ENCODE measurements at regions not wholly inside any gene's neighbourhood (a gene's known extent, or its start where the extent isn't known, plus 50 kb on each side); places are given as distances from the start of the nearest gene placed in this dataset.

- Histone ChIP-seq H3K27ac (ENCODE audit: low read depth in 2 of 2, low read length in 1 of 2) (no peak overlapping the region), H3K4me1 (ENCODE audit: control insufficient read depth in 1 of 2, insufficient read depth in 2 of 2, low read depth in 1 of 2, low read length in 1 of 2) (no peaks in the 10 kb centered on the region), H3K79me2 (ENCODE audit: insufficient read depth) (no peaks in the 10 kb centered on the region), H3K27me3 (ENCODE audit: insufficient read depth) (no peaks in the 10 kb centered on the region), H3K4me2 (no peak overlapping the region), H3K4me3 (ENCODE audit: low read depth in 2 of 2, low read length in 1 of 2) (no peak overlapping the region), H4K20me1 (ENCODE audit: insufficient read depth) (no peaks in the 10 kb centered on the region), H3K36me3 (replicated peaks in 1 of 2; ENCODE audit: control insufficient read depth in 1 of 2, insufficient read depth in 2 of 2, low read length in 1 of 2) (no peaks in the 10 kb centered on the region), H3F3A (replicated peaks; ENCODE audit: insufficient read depth) (no peaks in the 10 kb centered on the region), H3K9ac (no peak overlapping the region), H3K9me2 (no peaks in the 10 kb centered on the region), H2AFZ (ENCODE audit: low read depth) (no peak overlapping the region), H3K9me3 (no peaks in the 10 kb centered on the region)
- ChIA-PET CTCF (interaction anchor here (1.2 to 1.5 kb wide), 2 partner anchors 10 to 25 kb away, joined by 4 read pairs; no protein-coding TSS in a partner anchor), POLR2A (no interaction called here)
- TF ChIP-seq EZH2phosphoT487 (IDR thresholded peaks at IDR 0.05; ENCODE audit: borderline replicate concordance, low read depth) (no peak), CHD2 (IDR thresholded peaks at IDR 0.05; ENCODE audit: low read length, partially characterized antibody) (no peak), SMC3 (IDR thresholded peaks at IDR 0.05; ENCODE audit: low read depth, low read length) (no peak), FOXJ3 (CRISPR knock-in tag; IDR thresholded peaks at IDR 0.05) (no peak), POLR2AphosphoS5 (IDR thresholded peaks at IDR 0.05; ENCODE audit: low read depth, low read length) (no peak), TEAD4 (IDR thresholded peaks at IDR 0.05; ENCODE audit: borderline replicate concordance, insufficient read depth) (no peak), NRF1 (IDR thresholded peaks at IDR 0.05; ENCODE audit: low read depth, low read length) (no peak), NFIC (IDR thresholded peaks at IDR 0.05; ENCODE audit: borderline replicate concordance) (no peak), TAF1 (IDR thresholded peaks at IDR 0.05; ENCODE audit: borderline replicate concordance, low read depth, low read length) (no peak), SIN3A (IDR thresholded peaks at IDR 0.05; ENCODE audit: borderline replicate concordance, low read depth, low read length) (no peak), EP300 (IDR thresholded peaks at IDR 0.05; ENCODE audit: borderline replicate concordance in 1 of 2, low read depth in 1 of 2, low read length in 1 of 2) (no peak), MXI1 (IDR thresholded peaks at IDR 0.05; ENCODE audit: low read depth, low read length) (no peak), CTCF (IDR thresholded peaks at IDR 0.05) (no peak), RAD21 (IDR thresholded peaks at IDR 0.05; ENCODE audit: low read length) (no peak), YY1 (IDR thresholded peaks at IDR 0.05; ENCODE audit: low read depth) (no peak), FOXM1 (IDR thresholded peaks at IDR 0.05; ENCODE audit: low read depth) (no peak)
- TF ChIP-seq, protein P1, sequence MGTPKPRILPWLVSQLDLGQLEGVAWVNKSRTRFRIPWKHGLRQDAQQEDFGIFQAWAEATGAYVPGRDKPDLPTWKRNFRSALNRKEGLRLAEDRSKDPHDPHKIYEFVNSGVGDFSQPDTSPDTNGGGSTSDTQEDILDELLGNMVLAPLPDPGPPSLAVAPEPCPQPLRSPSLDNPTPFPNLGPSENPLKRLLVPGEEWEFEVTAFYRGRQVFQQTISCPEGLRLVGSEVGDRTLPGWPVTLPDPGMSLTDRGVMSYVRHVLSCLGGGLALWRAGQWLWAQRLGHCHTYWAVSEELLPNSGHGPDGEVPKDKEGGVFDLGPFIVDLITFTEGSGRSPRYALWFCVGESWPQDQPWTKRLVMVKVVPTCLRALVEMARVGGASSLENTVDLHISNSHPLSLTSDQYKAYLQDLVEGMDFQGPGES (IDR thresholded peaks at IDR 0.05; ENCODE audit: low read depth, low read length): no peak
- TF ChIP-seq, protein P2, sequence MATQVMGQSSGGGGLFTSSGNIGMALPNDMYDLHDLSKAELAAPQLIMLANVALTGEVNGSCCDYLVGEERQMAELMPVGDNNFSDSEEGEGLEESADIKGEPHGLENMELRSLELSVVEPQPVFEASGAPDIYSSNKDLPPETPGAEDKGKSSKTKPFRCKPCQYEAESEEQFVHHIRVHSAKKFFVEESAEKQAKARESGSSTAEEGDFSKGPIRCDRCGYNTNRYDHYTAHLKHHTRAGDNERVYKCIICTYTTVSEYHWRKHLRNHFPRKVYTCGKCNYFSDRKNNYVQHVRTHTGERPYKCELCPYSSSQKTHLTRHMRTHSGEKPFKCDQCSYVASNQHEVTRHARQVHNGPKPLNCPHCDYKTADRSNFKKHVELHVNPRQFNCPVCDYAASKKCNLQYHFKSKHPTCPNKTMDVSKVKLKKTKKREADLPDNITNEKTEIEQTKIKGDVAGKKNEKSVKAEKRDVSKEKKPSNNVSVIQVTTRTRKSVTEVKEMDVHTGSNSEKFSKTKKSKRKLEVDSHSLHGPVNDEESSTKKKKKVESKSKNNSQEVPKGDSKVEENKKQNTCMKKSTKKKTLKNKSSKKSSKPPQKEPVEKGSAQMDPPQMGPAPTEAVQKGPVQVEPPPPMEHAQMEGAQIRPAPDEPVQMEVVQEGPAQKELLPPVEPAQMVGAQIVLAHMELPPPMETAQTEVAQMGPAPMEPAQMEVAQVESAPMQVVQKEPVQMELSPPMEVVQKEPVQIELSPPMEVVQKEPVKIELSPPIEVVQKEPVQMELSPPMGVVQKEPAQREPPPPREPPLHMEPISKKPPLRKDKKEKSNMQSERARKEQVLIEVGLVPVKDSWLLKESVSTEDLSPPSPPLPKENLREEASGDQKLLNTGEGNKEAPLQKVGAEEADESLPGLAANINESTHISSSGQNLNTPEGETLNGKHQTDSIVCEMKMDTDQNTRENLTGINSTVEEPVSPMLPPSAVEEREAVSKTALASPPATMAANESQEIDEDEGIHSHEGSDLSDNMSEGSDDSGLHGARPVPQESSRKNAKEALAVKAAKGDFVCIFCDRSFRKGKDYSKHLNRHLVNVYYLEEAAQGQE (IDR thresholded peaks at IDR 0.05; ENCODE audit: low read depth, low read length): no peak
- TF ChIP-seq, protein P3, sequence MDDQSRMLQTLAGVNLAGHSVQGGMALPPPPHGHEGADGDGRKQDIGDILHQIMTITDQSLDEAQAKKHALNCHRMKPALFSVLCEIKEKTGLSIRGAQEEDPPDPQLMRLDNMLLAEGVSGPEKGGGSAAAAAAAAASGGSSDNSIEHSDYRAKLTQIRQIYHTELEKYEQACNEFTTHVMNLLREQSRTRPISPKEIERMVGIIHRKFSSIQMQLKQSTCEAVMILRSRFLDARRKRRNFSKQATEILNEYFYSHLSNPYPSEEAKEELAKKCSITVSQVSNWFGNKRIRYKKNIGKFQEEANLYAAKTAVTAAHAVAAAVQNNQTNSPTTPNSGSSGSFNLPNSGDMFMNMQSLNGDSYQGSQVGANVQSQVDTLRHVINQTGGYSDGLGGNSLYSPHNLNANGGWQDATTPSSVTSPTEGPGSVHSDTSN (IDR thresholded peaks at IDR 0.05): no peak
- DNase-seq: no peak
Measured at GRCh38 chr2:17460371-17461086, 57.7 kb downstream of the RAD51AP2 start.
